HG02840 (cell line): ENCODE measurements at regions not wholly inside any gene's neighbourhood (a gene's known extent, or its start where the extent isn't known, plus 50 kb on each side); places are given as distances from the start of the nearest gene placed in this dataset.

Source experiments
- ATAC-seq: cut with Tn5 transposase; IDR thresholded peaks from one replicate; pipeline ENCODE4 v1.9.1; 2021; ENCODE audit warnings: mild to moderate bottlenecking, moderate library complexity, moderate number of reproducible peaks; ENCODE audit not compliant: unreplicated experiment, low FRiP score

DNA sequence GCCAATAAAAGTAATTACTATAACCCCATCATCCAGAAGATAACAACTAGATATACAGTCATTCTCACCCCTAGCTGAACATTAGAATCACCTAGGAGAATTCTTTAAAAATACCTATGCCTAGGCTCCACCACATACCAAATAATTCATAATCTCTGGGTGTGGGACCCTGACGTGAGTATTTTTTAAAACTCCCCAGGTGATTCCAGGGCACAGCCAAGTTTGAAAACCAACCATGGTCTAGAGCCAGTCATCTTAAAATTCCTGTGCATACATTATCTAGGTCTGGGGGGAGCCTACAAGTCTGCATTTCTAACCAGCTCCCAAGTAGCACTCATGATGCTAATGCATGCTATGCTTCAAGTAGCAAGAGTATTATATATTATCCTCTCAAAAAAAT, 281.0 kb upstream of the MTNR1B start:
- no peak for ATAC-seq

GRCh38 chr11:92692826-92693546, 276.5 kb upstream of the MTNR1B start:
- ATAC-seq: no peak

GRCh38 chr11:92696076-92696475, 273.4 kb upstream of the MTNR1B start:
- ATAC-seq: no peak

DNA sequence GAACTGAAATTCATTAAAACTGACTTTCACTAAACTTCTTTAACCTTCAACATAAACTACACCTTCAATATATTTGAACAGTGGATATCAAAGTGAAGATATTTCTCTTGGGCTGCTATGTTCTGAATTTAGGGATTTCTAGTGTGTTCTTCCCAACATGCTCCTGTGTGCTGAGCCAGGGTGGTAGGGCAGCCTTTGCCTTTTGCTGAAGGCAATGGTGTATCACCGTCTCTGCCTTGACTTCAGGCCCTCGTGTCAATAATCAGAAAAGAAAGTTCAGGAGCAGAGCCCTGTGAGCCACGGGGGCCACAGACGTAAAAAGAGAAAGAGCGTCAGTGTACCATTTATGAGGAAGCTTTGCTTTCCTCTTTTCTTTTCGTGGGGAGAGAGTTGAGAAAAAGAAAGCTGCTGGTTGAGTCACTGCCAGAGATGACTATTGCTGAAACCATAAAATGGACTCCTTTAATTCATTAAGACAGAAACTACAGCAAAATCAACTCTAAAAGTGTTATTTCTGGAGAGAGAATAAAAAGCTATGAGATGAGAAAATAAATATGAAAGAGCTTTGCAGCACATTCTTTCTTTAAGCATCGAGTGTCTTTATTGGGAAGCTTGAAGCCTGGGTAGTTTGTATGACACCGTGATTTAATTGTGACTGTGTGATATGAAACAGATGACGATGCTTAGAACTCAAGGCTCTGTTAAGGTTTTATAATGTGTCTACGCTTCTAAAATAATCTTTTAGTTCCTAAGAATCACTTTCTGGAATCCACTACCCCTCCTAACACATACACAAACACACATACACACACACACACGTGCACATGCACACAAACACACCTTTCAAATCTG, 271.8 kb upstream of the MTNR1B start:
- no peak for ATAC-seq

- ATAC-seq: no peak
Measured at GRCh38 chr11:92698742-92699141, 270.7 kb upstream of the MTNR1B start.

- ATAC-seq: no peak
Measured at GRCh38 chr11:92702037-92702804, 267.2 kb upstream of the MTNR1B start.

GRCh38 chr11:92702805-92703448, 266.5 kb upstream of the MTNR1B start:
- ATAC-seq: no peak

GRCh38 chr11:92703449-92703830, 266.0 kb upstream of the MTNR1B start:
- ATAC-seq: no peak

DNA sequence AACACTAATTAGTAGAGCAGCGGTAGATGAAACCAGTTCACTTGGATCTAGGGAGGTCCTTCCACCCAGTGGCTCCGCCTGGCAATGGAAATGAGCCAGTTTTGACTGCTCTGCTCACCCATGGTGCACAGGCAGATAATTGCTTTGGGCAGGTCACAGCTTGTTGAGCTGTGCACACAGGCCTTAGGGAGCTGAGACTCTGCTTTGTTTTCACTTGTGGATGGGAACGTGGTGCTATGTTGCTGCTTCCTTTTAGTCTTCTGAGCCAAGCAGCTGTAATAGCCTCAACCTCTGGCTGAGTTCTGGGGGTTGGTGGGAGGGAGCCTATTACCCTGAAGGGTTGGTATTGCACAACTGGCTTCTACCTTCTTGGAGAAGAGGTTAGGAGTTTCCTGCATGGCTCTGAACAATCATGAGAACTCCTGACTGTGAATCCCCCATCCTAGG, 262.3 kb upstream of the MTNR1B start:
- no peak for ATAC-seq

GRCh38 chr11:92707665-92708064, 261.8 kb upstream of the MTNR1B start:
- ATAC-seq: no peak

DNA sequence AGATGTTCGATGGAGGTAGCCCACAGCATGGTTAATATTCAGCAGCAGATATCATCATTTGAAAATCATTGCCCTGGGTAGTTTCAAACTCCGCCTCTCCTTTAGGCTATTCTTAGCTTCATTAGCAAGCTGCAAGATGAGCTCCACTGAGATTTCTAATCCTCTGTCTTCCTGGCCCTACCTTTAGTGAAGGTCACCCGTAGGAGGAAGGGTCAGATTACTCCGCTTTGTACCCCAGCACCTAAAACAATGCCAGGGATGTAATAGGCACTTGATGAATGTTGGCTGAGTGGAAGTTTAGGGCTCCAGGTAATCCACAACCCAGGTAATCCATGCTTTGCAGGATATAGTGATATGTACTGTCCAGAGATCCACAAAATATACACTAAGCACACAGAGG, 260.1 kb upstream of the MTNR1B start:
- ATAC-seq: no peak

DNA sequence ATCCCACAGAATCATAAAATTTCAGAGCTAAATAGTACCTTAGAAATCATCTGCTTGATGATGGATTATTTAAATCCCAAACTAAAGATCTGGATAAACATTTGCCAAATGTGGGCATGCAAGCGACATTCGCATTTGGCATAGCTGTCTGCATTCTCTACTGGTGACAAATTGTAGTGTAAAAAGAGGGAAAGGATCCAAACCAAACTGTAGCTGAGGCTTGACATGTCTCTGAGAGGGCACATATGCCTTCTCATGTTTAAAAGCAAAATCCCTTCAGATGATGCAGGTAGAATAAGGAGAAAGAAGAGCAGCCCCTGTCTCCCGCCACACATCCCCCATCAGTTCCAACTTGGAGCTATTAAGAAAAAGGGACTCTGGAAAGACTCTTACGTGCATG, 257.5 kb upstream of the MTNR1B start:
- ATAC-seq: no peak

DNA sequence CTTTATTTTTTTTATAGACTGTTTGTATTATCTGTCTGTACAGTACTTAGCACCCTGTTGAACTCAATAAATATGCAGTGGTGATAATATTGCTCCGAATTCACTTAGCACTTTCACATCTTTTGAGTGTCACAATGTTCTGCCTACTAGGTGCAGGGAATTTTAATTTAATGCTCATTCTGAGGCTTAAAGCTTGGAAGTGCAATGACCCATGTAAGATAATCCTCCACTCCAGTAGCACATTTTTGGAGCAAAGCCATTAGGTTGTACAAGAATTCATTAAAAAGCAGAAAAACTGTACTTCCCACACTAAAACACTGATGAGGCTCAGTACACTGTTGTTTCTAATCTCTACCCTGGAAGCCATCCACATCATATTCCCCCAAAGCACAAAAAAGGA, 255.3 kb upstream of the MTNR1B start:
- ATAC-seq: no peak

GRCh38 chr11:92717240-92717639, 252.2 kb upstream of the MTNR1B start:
- ATAC-seq: no peak

DNA sequence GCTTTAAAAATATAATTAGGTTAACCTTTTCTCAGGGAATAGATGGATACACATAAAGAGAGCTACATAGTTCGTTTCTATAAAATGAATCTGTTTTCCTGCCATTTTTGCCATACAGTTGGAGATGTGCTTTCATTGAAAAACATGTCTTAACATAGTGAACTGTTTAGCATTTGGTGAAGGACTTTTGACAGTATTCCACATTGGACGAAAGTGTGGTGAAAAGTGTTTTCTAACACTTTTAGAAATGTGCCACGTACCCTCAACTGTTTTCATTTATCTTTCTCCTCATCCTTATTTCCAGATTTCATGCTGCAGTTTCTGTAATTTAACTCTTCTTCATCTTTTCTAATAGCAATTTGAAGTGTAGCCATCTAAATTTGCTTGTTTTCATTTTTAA, 249.1 kb upstream of the MTNR1B start:
- no peak for ATAC-seq

DNA sequence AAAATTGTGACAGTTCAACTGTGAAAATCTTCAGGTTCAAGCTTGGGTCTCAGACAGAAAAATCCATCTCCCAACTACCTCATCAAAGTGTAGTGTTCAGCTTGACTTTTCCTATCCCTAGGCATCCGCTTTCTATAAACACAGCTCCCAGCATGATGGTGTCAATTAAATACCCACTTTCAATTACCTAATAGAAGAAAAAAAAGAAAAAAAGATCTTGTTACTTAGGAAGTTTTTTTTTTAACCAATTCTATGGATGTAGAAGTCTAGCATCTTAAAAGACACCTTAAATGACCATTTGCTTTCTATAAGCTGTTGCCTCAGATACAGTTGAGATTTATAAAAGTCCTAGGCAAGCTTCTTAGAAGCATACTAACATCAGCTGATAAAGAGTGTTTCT, 244.1 kb upstream of the MTNR1B start:
- ATAC-seq: no peak

GRCh38 chr11:92727123-92727522, 242.3 kb upstream of the MTNR1B start:
- no peak for ATAC-seq

DNA sequence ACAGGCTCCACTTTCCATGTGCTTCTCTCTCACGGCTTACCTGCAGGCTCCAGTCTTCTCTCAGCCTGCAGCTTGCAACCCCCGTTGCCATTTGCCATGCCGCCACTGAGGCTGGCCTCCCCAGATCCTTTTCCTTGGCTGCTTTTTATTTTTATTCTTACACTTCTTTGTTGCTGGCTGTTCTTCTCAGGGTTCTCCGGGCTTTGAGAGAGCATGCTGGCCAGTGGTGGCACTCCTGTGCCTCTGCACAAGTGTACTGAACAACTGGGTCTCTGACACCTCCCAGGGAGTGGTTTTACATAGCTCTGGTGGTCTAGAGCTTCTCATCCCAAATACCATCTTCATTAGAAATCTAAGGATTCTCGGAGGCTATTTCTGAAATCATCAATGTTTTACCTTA, 241.7 kb upstream of the MTNR1B start:
- ATAC-seq: no peak

GRCh38 chr11:92728628-92729027, 240.8 kb upstream of the MTNR1B start:
- ATAC-seq: no peak

DNA sequence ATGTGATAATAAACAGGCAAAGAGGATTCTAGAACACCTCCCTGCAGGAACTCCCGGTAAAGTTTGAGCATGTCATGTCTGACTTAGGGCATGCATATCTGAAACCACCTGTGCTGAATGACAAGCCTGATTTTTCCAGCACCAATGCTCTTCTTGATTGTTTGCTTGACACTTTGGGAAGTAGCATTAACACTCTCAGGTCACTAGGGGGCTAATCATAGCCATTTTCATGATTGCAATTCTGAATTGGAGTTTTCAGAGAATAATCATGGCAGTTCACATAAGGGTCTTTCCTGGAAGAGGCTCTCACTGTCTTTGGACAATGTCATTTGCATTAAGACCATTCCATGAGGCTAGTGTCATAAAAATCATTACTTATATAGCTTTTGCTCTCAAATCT, 234.4 kb upstream of the MTNR1B start:
- no peak for ATAC-seq

GRCh38 chr11:92738276-92738675, 231.2 kb upstream of the MTNR1B start:
- ATAC-seq: no peak
